COLO668 (cell line): ENCODE measurements at regions not wholly inside any gene's neighbourhood (a gene's known extent, or its start where the extent isn't known, plus 50 kb on each side); places are given as distances from the start of the nearest gene placed in this dataset.

Experiments used
- DNase-seq: peaks from one replicate; lab custom pipeline; 2025; ENCODE audit not compliant: unreplicated experiment; lab: John Stamatoyannopoulos, UW

DNA sequence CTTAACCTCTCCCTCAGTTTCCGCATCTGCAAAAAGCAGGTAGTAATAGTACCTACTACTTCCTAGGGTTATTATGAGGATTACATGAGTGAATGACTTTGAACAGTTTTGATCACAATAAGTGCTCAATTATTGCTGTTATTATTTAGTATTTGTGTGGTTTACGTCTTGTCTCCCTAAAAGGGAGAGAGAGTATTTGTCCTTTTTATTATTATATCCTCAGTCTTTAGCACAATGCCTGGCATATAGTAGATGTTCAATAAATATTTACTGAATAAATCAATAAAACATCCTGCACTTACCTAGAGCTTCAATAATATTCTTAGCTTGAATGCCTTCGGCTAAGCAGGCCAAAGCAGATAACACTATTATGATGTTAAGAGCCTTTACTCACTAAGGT, 160.0 kb downstream of the TANC2 start:
- DNase-seq: no peak

DNA sequence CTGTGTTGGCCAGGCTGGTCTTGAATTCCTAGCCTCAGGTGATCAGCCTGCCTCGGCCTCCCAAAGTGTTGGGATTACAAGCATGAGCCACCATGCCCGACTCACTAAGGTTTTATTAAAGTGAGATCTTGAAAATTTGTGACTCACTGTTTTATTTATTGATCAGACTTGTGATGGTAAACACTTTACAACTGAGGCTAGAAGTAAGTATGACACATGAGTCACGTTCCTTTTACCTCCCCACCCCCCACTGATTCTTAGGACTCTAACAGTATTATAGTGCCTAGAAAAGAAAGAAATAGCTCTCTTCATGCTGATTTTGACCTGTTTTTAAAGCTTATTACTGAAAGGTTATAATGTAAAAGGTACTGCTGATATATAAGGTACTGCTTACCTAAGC, 160.6 kb downstream of the TANC2 start:
- DNase-seq: no peak

DNA sequence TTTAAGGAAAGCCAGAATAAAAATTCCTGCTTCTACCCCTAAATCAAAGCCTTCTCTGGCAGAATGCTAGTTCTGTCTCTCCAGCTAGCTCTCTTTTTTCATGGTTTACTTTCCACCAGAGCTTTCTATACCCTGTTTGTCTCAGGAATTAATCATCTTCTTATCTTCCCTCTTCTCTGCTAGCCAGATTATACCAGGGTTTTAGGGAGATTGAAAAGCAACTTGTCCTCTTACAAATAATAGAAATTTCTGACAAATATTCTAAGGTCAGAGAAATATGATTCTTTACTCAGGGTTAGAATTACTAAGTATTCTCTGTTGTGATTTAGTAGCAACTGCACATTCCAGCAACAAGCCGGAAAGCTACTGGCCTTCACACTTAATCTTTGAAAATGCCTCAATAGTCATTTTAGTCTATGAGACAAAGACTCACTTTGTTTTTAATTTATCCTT, 166.4 kb downstream of the TANC2 start:
- no peak for DNase-seq

DNA sequence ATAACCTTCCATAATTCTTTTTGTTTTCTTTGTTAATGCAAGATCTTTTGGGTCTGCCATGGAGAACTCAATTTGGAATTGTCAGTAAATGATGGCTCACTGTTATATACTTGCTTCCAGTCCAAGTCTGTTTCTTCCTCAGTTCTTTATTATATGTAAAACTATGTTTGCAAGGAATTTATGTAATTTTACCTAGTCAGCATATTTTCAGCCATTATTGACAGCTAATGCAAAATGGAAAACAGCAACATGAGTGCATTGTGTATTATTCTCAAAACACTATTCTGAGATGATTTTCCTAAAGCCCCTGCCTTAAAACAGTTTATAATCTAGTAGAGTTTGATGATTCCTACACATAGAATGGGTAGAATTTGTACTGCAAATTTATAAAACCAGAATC, 167.5 kb downstream of the TANC2 start:
- no peak for DNase-seq

DNA sequence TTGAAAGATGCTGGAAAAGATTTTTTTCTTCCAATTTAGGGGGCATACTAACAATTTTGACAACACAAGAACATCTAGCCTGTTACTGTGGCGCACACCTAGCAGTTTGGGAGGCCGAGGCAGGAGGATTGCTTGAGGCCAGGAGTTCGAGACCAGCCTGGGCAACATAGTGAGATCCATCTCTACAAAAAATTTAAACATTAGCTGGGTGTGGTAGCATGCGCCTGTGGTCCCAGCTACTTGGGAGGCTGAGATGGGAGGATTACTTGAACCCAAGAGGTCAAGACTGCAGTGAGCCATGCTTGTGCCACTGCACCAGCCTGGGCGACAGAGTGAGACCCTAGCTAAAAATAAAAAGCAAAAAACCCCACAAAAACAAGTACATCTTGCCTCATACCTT, 168.8 kb downstream of the TANC2 start:
- no peak for DNase-seq

DNA sequence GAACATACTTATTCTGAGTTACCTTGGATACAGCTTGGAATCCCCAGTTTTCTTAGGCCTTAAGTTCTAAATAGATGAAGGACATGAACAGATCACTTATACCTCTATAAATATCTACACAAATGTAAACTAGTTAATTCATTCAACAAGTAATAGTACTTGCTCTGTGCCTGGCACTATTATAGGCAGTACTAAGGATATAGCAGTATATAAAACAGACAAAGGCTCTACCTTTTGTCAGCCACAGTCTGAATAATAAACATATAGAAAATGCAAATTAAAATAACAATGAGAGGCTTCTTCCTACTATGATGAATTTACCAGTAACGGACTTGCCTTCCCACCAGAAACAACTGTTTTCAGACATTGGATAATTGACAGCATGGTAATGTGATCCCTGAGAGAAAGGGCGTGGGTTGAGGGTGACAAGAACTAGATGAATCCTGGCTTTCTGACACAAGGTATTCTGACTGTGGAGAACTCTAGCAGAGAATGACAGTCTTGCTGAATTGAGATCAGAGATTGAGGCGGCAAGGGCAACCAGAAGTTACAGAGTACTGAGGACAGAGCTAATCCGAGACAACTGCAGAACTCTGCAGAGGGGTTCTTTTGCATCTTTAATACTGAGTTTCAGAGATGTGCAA, 170.5 kb downstream of the TANC2 start:
- no peak for DNase-seq

DNA sequence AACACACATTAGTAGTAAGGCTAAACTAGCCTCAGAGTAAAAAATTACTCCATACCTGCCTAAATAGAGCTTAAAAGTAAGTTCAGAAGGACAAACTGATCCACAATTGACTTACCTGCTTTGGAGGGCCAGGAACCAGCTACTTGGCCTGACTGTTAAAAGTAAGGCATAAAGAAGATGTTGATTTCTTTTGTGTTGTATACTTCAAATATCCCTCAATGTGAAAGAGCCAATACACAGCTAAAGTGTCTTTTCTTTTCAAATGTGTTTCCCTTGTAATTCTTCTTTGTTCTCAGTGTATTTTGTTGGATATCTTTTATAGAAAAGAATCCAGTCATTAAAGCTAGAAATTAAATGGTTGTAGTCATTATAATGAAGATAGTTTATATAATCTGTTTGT, 171.1 kb downstream of the TANC2 start:
- no peak for DNase-seq

DNA sequence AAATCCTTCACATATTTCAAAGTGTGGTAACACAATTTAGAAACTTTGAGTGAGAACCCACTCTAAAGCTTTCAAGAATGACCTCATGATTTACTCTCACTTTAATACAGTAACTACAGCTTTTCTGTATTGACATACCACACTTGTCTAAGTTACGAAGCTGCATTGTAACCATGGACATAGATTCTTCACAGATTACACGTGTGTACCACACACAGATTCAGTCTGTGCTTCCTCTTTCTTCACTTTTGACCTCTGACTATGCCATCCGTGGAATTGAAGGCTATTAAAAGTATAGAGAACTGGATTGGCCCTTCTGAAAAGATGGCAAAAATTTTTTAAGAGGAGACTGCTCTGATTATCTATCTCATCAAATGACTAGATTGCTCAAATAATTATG, 172.7 kb downstream of the TANC2 start:
- no peak for DNase-seq

DNA sequence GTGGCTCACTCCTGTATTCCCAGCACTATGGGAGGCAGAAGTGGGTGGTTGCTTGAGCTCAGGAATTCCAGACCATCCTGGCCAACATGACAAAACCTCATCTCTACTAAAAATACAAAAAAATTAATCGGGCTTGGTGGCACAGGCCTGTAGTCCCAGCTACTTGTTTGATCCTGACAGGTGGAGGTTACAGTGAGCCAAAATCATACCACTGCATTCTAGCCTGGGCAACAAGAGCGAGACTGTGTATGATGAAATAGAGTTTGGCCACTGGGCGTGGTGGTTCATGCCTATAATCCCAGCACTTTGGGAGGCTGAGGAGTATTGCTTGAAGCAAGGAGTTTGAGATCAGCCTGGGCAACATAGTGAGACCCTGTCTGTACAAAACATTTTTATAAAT, 173.3 kb downstream of the TANC2 start:
- no peak for DNase-seq

DNA sequence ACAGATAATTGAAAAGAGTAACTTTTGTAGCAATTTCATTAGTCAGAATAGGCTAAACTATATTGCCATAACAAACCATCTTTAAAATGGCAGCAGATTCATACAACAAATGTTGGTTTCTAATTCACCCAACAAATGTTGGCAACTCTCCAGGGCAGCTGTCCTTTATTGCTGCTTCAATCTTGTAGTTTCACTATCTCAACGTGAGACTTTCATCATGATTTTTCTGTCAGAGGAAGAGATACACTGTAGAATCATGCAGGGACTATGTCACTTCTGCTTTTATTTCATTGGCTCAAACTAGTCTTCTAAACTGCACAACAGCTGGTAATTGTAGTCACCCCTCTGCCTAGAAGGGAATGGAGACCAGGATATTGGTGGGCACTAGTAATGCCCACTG, 174.2 kb downstream of the TANC2 start:
- peak; percentile 1 for DNase-seq

DNA sequence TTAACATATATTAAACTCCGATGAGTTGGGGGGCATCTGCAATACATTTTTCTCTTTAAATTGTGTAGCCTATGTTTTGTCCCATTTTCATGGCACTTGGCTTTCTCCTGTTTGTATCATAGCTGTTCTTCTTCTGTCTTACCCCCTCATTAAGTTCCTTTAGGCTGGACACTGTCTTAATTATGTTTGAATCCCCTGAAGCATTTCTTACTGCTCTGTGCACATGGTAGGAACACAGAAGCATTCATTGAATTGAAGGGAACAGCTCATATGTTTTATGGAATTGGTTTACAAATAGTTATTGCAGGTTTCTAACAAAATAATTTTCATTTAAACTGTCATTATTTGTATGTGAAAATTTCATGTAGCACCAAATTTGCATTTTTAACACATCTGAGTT, 176.8 kb downstream of the TANC2 start:
- DNase-seq: no peak

DNA sequence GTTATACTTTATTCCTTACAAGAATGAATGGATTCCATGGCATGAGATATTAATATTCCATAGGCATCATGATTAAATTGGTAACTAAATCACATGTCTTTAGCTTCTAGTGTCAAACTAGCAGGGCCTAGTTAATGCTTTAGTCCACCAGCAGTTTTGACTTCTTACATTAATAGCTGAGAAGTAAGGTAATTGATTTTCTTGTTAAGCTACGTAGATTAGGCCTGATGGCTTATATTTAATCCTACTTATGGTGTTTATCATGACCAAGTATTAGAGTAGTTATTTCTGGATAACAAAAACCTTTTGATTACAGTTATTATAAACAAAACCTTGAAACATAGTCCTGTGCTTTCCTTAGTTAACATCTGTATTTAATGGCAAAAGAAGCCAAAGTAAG, 184.5 kb downstream of the TANC2 start:
- no peak for DNase-seq

DNA sequence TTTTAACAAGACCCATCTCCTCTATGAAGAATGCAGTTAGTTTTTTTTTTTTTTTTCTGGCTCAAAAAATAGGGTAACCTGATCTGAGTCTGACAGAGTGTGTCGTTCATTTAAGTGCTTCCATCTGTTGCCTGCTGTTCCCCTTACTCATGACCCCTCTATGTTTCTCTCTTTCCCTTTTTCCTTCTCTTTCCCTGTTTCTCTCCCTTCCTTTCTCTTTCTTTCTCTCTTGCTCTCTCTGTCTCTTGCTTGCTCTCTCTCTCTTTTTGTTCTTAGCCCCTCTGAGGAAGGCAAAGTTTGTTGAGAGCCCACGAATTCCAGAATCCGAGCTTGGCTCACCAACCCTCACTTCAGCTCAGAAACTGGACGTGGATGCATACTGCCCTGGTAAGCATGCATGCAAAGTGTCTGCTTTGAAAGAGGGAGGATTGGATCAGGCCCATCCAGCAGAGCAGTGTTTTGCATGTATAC, 185.0 kb downstream of the TANC2 start:
- no peak for DNase-seq

DNA sequence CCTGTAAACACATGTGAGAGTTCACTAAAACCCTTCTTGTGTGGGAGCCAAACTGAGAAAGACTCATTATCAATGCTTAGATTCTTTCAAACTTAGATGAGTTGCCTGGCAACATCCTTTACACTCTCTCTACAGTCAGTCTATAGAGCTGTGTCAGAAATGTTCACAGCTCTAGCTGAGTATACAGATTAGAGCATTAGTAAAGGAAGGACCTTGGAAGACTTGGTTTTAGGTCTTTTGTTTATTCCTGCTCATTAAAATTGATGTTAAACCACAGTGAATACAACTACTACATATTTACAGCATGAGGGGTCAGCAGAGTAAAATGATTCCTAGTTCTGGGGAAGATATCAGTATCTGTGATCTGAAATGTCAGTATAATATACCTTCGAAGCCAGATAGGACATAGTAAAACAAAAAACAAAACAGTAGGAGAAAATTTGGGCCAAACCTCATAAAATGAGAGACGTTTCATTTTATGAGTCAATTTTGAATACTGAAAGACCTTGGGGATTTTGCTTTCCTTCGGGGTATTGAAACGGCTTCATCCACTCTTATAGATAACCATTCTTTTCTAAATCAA, 186.0 kb downstream of the TANC2 start:
- DNase-seq: no peak

DNA sequence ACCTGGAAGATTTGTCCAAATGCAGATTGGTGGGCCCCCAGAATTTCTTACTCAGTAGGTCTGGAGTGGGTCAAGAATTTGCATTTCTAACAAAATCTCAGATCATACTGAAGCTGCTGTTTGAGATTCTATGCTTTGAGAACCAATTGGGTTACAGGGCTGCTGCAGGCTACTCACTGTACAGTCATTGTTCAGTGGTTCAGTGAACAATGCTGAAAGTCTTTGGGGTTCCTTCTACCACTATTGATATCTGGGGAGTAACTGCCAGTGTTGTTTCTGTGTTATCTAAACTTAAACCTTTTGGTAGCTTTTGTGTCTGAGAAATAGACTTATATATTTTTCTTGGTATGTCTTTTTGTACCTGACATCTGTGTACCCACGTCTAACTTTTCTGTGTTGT, 187.5 kb downstream of the TANC2 start:
- DNase-seq: no peak

DNA sequence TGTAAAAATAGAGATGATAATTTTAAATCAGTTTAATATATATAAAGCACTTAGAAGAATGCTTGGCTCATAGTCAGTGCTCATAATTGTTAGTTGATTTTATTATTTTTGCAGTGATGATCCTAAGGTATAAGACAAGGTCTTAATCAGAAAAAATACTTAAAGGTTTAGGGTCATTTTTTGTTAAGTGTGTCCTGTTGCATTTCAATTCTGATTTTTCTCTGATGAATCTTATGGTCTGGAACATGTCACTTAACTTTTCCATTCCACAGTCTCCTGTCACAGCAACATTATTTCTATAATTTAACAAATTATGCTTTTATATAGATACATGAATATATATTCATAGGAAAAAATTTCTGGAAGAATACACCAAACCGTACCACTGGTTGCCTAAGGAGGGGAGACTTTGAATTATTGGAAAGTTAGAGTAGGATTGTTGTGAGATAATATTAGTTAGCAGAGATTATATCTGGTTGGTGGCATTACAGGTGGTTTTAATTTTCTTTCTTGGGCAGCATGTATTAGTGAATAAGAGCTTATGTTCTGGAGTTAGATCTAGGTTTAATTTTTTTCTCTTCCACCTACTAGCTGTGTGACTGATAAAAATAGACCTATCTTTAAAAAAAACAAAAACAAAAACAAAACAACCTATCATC, 188.7 kb downstream of the TANC2 start:
- DNase-seq: no peak

DNA sequence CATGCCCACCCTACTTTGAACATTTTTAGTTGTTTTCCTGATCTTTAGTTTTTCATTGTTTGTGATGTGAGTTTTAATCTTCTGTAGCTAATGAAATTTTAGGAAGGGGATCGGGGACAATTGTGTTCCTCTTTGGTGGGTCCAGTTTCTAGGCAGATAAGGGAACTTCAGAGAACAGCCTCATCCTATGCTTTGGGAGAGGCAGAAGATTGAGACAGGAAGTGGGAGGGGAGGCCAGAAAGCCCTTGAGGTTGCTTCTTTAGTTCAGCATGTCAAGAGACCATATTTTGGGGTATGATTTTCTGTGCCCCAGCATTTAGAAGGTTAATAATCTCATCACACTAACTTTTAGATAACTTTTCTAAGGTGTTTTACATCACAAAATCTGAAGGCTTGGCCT, 191.0 kb downstream of the TANC2 start:
- DNase-seq: no peak

DNA sequence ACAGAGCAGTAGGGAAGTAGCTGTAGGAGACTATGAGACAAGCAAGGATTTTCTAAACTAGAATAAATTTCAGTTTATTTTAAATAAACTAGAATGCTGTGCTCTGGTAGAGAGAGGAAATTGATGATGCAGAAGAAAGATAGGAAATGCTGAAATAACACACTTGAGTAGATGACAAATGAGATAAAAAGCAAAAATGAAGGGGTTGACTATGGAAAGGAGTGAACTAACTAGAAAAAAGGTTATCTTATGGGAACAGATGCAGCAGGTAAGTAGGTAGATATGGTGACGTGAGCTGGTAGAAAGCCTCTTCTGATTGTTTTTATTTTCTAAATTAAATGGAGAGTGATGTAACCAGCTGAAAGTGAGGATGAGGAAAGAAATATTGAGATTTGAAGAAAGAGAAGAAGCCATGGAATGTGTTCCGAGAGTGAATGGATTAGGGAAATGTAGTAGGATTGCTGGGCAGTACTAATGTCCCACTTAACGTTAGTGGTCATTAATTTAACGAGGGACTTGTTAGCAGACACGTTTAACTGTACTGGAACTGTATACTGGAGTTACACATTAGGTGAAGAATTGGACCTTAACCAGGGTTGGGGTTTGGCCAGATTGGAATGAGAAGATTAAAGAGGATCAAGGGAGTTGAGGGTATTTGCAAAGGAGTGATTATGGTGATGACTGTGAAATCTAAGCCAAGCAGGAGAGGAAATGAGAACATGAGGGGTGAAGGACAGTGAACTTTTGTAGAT, 196.5 kb downstream of the TANC2 start:
- no peak for DNase-seq

DNA sequence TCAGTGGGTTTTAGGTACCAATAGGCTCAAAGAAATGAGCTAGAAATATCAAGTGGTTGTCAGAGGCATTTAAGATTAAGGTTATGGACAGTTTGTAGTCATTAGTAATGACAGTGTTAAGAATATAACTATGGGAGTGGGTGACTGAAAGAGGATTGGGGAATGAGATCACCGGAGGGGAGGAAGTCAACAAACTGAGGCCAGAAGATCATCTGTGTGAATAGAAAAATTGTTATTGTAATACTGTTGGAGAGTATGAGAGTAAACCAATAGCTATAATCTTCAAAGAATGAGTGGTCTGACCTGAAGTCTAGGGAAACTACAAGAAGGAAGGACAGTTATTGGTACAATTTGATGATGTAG, 197.1 kb downstream of the TANC2 start:
- DNase-seq: no peak

DNA sequence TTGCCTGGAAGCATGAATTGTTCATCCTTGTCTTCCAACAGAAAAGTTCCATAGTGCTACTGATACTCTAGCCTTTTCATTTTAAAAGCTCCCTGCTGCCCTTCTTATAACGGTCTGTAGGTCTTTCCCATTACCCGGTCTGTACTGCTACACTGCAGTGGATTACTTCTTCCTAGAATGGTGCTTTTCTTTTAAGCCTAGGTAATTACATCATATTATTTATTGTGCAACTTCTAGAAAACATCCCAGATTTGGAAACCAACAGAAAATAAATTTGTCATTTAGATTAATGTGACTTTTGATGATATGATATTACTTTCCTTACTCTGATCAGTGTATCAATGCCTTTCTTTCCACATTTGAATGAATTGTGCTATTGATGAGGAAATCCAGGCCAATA, 199.4 kb downstream of the TANC2 start:
- no peak for DNase-seq

DNA sequence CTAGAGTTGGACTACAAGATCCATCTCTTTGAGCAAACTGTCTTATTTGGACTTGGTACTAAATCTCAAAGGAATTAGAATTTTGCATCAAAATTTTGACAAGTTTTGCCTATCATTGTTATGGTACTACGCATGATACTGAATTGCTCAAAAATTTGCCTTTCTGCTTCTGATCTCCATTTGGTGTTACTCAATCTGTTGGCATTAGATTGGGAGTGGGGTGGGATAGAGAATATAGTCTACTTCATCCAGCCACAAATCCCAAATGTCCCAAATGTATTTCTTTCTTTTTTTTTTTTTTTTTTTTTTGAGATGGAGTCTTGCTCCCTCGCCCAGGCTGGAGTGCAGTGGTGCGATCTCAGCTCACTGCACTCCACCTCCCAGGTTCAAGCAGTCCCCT, 204.8 kb downstream of the TANC2 start:
- no peak for DNase-seq
